Parathyroid adenoma (tissue), 2 donors: ENCODE measurements at regions not wholly inside any gene's neighbourhood (a gene's known extent, or its start where the extent isn't known, plus 50 kb on each side); places are given as distances from the start of the nearest gene placed in this dataset.

ENCODE experiments used
- H2AFZ ChIP-seq: fragments of 300-600 bp; sonication (generic); one replicate; pipeline ENCODE4 v1.7.0; 2017; ENCODE audit warnings: antibody characterized with exemption, mild to moderate bottlenecking
- H3K27ac ChIP-seq: fragments of 300-600 bp; sonication (generic); one replicate; pipeline ENCODE4 v1.7.0; 2017
- H3K27me3 ChIP-seq: fragments of 300-600 bp; sonication (generic); one replicate; pipeline ENCODE4 v1.7.0; 2017; ENCODE audit warnings: low read length; ENCODE audit not compliant: control insufficient read depth, insufficient read depth
- H3K36me3 ChIP-seq: fragments of 300-600 bp; sonication (generic); one replicate; pipeline ENCODE4 v1.7.0; 2017; ENCODE audit warnings: low read length; ENCODE audit not compliant: control insufficient read depth, insufficient read depth
- H3K4me1 ChIP-seq: fragments of 300-600 bp; sonication (generic); one replicate; pipeline ENCODE4 v1.7.0; 2017; ENCODE audit warnings: control low read depth
- H3K4me2 ChIP-seq: fragments of 300-600 bp; sonication (generic); one replicate; pipeline ENCODE4 v1.7.0; 2017; ENCODE audit warnings: low read length
- H3K4me3 ChIP-seq: fragments of 300-600 bp; sonication (generic); one replicate; pipeline ENCODE4 v1.7.0; 2017; ENCODE audit warnings: low read depth, low read length
- H3K79me2 ChIP-seq: fragments of 300-600 bp; sonication (generic); one replicate; pipeline ENCODE4 v1.7.0; 2017; ENCODE audit warnings: control low read depth
- H3K9ac ChIP-seq: fragments of 300-600 bp; sonication (generic); one replicate; pipeline ENCODE4 v1.7.0; 2017; ENCODE audit warnings: mild to moderate bottlenecking
- H3K9me3 ChIP-seq: fragments of 300-600 bp; sonication (generic); one replicate; pipeline ENCODE4 v1.7.0; 2017; ENCODE audit warnings: low read length; ENCODE audit not compliant: control insufficient read depth
- CTCF ChIP-seq: fragments of 300-600 bp; sonication (generic); IDR thresholded peaks from one replicate; pipeline ENCODE4 v1.7.0; 2017; ENCODE audit warnings: antibody characterized with exemption, mild to moderate bottlenecking
- donor health status: primary hyperparathyroidism.

GRCh38 chr14:94836849-94837248, 66.9 kb upstream of the GSC start:
- Histone ChIP-seq H3K27ac (no peak overlapping the region), H3K9me3 (no peaks in the 10 kb centered on the region), H3K4me2 (no peak overlapping the region), H3K4me1 (no peaks in the 10 kb centered on the region), H2AFZ (no peak overlapping the region), H3K27me3 (no peaks in the 10 kb centered on the region), H3K79me2 (no peaks in the 10 kb centered on the region), H3K36me3 (no peaks in the 10 kb centered on the region), H3K4me3 (no peak overlapping the region), H3K9ac (no peak overlapping the region)
- TF ChIP-seq CTCF: no peak

- H3K4me3 ChIP-seq: no peak overlapping the region
- no peaks in the 10 kb centered on the region for H3K4me1 ChIP-seq
- no peak overlapping the region for H2AFZ ChIP-seq
- no peaks in the 10 kb centered on the region for H3K27me3 ChIP-seq
- H3K9ac ChIP-seq: no peak overlapping the region
- no peaks in the 10 kb centered on the region for H3K79me2 ChIP-seq
- H3K9me3 ChIP-seq: no peaks in the 10 kb centered on the region
- no peak overlapping the region for H3K27ac ChIP-seq
- no peak for TF ChIP-seq CTCF
- no peaks in the 10 kb centered on the region for H3K36me3 ChIP-seq
- H3K4me2 ChIP-seq: no peak overlapping the region
These were observed 63.7 kb upstream of the GSC start for GRCh38 chr14:94833633-94834032.

- Histone ChIP-seq H3K9ac (no peak overlapping the region), H3K79me2 (no peaks in the 10 kb centered on the region), H3K27me3 (no peaks in the 10 kb centered on the region), H2AFZ (no peak overlapping the region), H3K36me3 (no peaks in the 10 kb centered on the region), H3K27ac (no peak overlapping the region), H3K4me1 (no peaks in the 10 kb centered on the region), H3K4me3 (no peak overlapping the region), H3K4me2 (no peak overlapping the region), H3K9me3 (no peaks in the 10 kb centered on the region)
- no peak for TF ChIP-seq CTCF
These were observed 61.2 kb upstream of the GSC start for GRCh38 chr14:94831085-94831484.

- H3K9me3 ChIP-seq: no peaks in the 10 kb centered on the region
- no peak overlapping the region for H3K9ac ChIP-seq
- H3K36me3 ChIP-seq: no peaks in the 10 kb centered on the region
- no peaks in the 10 kb centered on the region for H3K79me2 ChIP-seq
- H3K27me3 ChIP-seq: no peaks in the 10 kb centered on the region
- no peak overlapping the region for H3K4me3 ChIP-seq
- no peak for TF ChIP-seq CTCF
- H3K4me2 ChIP-seq: no peak overlapping the region
- H2AFZ ChIP-seq: no peak overlapping the region
- H3K4me1 ChIP-seq: no peaks in the 10 kb centered on the region
- no peak overlapping the region for H3K27ac ChIP-seq
These were observed 58.0 kb upstream of the GSC start for GRCh38 chr14:94827711-94828447.

GRCh38 chr14:94826774-94827173, 56.9 kb upstream of the GSC start:
- Histone ChIP-seq H3K9ac (no peak overlapping the region), H3K4me2 (no peak overlapping the region), H3K79me2 (no peaks in the 10 kb centered on the region), H3K9me3 (no peaks in the 10 kb centered on the region), H3K36me3 (no peaks in the 10 kb centered on the region), H3K27me3 (no peaks in the 10 kb centered on the region), H3K4me3 (no peak overlapping the region), H2AFZ (no peak overlapping the region), H3K27ac (no peak overlapping the region), H3K4me1 (no peaks in the 10 kb centered on the region)
- TF ChIP-seq CTCF: no peak
